GM20000 (cell line): ENCODE measurements at regions not wholly inside any gene's neighbourhood (a gene's known extent, or its start where the extent isn't known, plus 50 kb on each side); places are given as distances from the start of the nearest gene placed in this dataset.
"Not testable (repeated sequence)": the region's sequence is repeated elsewhere in the genome, so short reads cannot be mapped to it uniquely, and the experiment has no call there.

Experiments used
- DNase-seq: peaks from one replicate; pipeline ENCODE4 v3.0.0; 2012; ENCODE audit warnings: low spot score
- CTCF ChIP-seq: IDR thresholded peaks from 2 replicates; pipeline ENCODE4 v1.5.1; 2012; ENCODE audit warnings: mild to moderate bottlenecking, control low read depth; ENCODE audit errors: extremely low read depth, missing control alignments

- no peak for DNase-seq
- no peak for TF ChIP-seq CTCF
These were observed 61.2 kb upstream of the VIPR2 start for GRCh38 chr7:159205833-159206232.

- no peak for DNase-seq
These were observed 60.0 kb upstream of the VIPR2 start for GRCh38 chr7:159204664-159205063.

GRCh38 chr7:159203253-159203652 is 58.6 kb upstream of the VIPR2 start:
- not testable (repeated sequence) for DNase-seq

More at GRCh38 chr7:159204664-159205063, 60.0 kb upstream of the VIPR2 start:
- no peak for TF ChIP-seq CTCF

GRCh38 chr7:159201722-159202330 is 57.2 kb upstream of the VIPR2 start:
- no peak for DNase-seq
- no peak for TF ChIP-seq CTCF

- no peak for DNase-seq
- TF ChIP-seq CTCF: no peak
These were observed 55.8 kb upstream of the VIPR2 start for GRCh38 chr7:159200421-159200820.

GRCh38 chr7:159198016-159198724 is 53.5 kb upstream of the VIPR2 start:
- TF ChIP-seq CTCF: no peak
- no peak for DNase-seq

- DNase-seq: peak; percentile 34
- TF ChIP-seq CTCF: no peak
These were observed 52.7 kb upstream of the VIPR2 start for GRCh38 chr7:159197066-159197975.
